ENCODE measurements at regions not wholly inside any gene's neighbourhood (a gene's known extent, or its start where the extent isn't known, plus 50 kb on each side); places are given as distances from the start of the nearest gene placed in this dataset.

GRCh38 chr6:71720705-71721104 is 165.6 kb upstream of the RIMS1 start:
- TF ChIP-seq CTCF (IDR thresholded peaks at IDR 0.05): no peak
- no peak for TF ChIP-seq EP300 (IDR thresholded peaks at IDR 0.05)
